Activated T-cell treated with anti-CD3 and anti-CD28 coated beads for 1 hour (primary cell): ENCODE measurements at regions not wholly inside any gene's neighbourhood (a gene's known extent, or its start where the extent isn't known, plus 50 kb on each side); places are given as distances from the start of the nearest gene placed in this dataset.
"Not testable (repeated sequence)": the region's sequence is repeated elsewhere in the genome, so short reads cannot be mapped to it uniquely, and the experiment has no call there.

ENCODE experiments used
- DNase-seq: peaks from one replicate; pipeline ENCODE4 v3.0.0-alpha.2; 2020; ENCODE audit warnings: low read depth

- no peak for DNase-seq
These were observed 186.2 kb upstream of the GCFC2 start for GRCh38 chr2:75896779-75897366.

- no peak for DNase-seq
These were observed 183.5 kb upstream of the GCFC2 start for GRCh38 chr2:75894170-75894569.

- DNase-seq = no peak
These were observed 181.8 kb upstream of the GCFC2 start for GRCh38 chr2:75892490-75892889.

- no peak for DNase-seq
These were observed 171.8 kb upstream of the GCFC2 start for GRCh38 chr2:75882530-75882929.

GRCh38 chr2:75875606-75876005 lies 164.9 kb upstream of the GCFC2 start:
- DNase-seq = not testable (repeated sequence)

GRCh38 chr2:75871762-75872614 lies 161.3 kb upstream of the GCFC2 start:
- not testable (repeated sequence) for DNase-seq

GRCh38 chr2:75870651-75871137 lies 160.0 kb upstream of the GCFC2 start:
- DNase-seq = no peak

- no peak for DNase-seq
These were observed 159.4 kb upstream of the GCFC2 start for GRCh38 chr2:75870133-75870532.

GRCh38 chr2:75865702-75866101 lies 155.0 kb upstream of the GCFC2 start:
- no peak for DNase-seq

GRCh38 chr2:75865083-75865482 lies 154.4 kb upstream of the GCFC2 start:
- DNase-seq = no peak

- no peak for DNase-seq
These were observed 151.8 kb upstream of the GCFC2 start for GRCh38 chr2:75862547-75862946.

- DNase-seq = no peak
These were observed 142.7 kb upstream of the GCFC2 start for GRCh38 chr2:75853436-75853835.

GRCh38 chr2:75852639-75853038 lies 141.9 kb upstream of the GCFC2 start:
- no peak for DNase-seq

- DNase-seq = no peak
These were observed 136.0 kb upstream of the GCFC2 start for GRCh38 chr2:75846683-75847190.

GRCh38 chr2:75844651-75845050 lies 133.9 kb upstream of the GCFC2 start:
- no peak for DNase-seq

GRCh38 chr2:75834588-75834987 lies 123.9 kb upstream of the GCFC2 start:
- not testable (repeated sequence) for DNase-seq

- no peak for DNase-seq
These were observed 122.7 kb upstream of the GCFC2 start for GRCh38 chr2:75833386-75833785.

- DNase-seq = no peak
These were observed 118.1 kb upstream of the GCFC2 start for GRCh38 chr2:75828826-75829225.

- not testable (repeated sequence) for DNase-seq
These were observed 112.8 kb upstream of the GCFC2 start for GRCh38 chr2:75823515-75823914.

- DNase-seq = no peak
These were observed 111.6 kb upstream of the GCFC2 start for GRCh38 chr2:75822336-75822735.

- no peak for DNase-seq
These were observed 110.0 kb upstream of the GCFC2 start for GRCh38 chr2:75820693-75821092.

- no peak for DNase-seq
These were observed 100.1 kb upstream of the GCFC2 start for GRCh38 chr2:75810611-75811330.
